D721Med (cell line): ENCODE measurements at regions not wholly inside any gene's neighbourhood (a gene's known extent, or its start where the extent isn't known, plus 50 kb on each side); places are given as distances from the start of the nearest gene placed in this dataset.
"Not testable (repeated sequence)": the region's sequence is repeated elsewhere in the genome, so short reads cannot be mapped to it uniquely, and the experiment has no call there.

Experiments used
- DNase-seq: peaks from one replicate; pipeline ENCODE4 v3.0.0; 2011; ENCODE audit warnings: low spot score; ENCODE audit not compliant: insufficient read length
- FAIRE-seq: peaks from 2 replicates; lab custom pipeline; 2011; peaks lifted over from hg19 to GRCh38; lab: Jason Lieb, UNC
- CTCF ChIP-seq: IDR thresholded peaks from 2 replicates; pipeline ENCODE4 v1.5.1; 2012; ENCODE audit warnings: mild to moderate bottlenecking, control low read depth; ENCODE audit not compliant: insufficient read depth; ENCODE audit errors: missing control alignments

GRCh38 chr11:71322861-71323582 is 70.6 kb upstream of the SHANK2 start:
- DNase-seq (no peak), FAIRE-seq (no peak)
- no peak for TF ChIP-seq CTCF

- no peak for TF ChIP-seq CTCF
- no peak for DNase-seq
- no peak for FAIRE-seq
Measured at GRCh38 chr11:71322192-71322735, 69.9 kb upstream of the SHANK2 start.

GRCh38 chr11:71321433-71322191 is 69.2 kb upstream of the SHANK2 start:
- FAIRE-seq = no peak
- DNase-seq = no peak
- no peak for TF ChIP-seq CTCF

- TF ChIP-seq CTCF = no peak
- DNase-seq = no peak
- no peak for FAIRE-seq
Measured at GRCh38 chr11:71316701-71317100, 64.3 kb upstream of the SHANK2 start.

- not testable (repeated sequence) for FAIRE-seq, DNase-seq
Measured at GRCh38 chr11:71312616-71313015, 60.2 kb upstream of the SHANK2 start.

GRCh38 chr11:71311928-71312510 is 59.6 kb upstream of the SHANK2 start:
- FAIRE-seq = no peak
- TF ChIP-seq CTCF = no peak
- DNase-seq = no peak

- TF ChIP-seq CTCF = no peak
- no peak for FAIRE-seq
- no peak for DNase-seq
Measured at GRCh38 chr11:71311176-71311925, 59.0 kb upstream of the SHANK2 start.
